MCF 10A (cell line): ENCODE measurements at regions not wholly inside any gene's neighbourhood (a gene's known extent, or its start where the extent isn't known, plus 50 kb on each side); places are given as distances from the start of the nearest gene placed in this dataset.

ENCODE experiments used
- BruUV-seq: library from RNA; stranded (reverse); fragments of 400-500 nt; replicated peaks from 2 replicates; lab custom pipeline; 2021; lab: Mats Ljungman, UMichigan
- CTCF ChIA-PET: fragments of 300-600 bp; sonication (Branson Sonifier 250); formaldehyde crosslinking; extraction: SDS; loops from one replicate; lab custom pipeline; 2021; ENCODE audit warnings: antibody characterized with exemption, inconsistent platforms; lab: Yijun Ruan, JAX
- POLR2A ChIA-PET: fragments of 300-600, 350-650 bp; sonication (Branson Sonifier 250); formaldehyde crosslinking; extraction: SDS; loops from one replicate; lab custom pipeline; 2020; ENCODE audit warnings: antibody characterized with exemption, inconsistent platforms; lab: Yijun Ruan, JAX
- DNase-seq: peaks from one replicate; pipeline ENCODE4 v3.0.0-alpha.2; 2018; ENCODE audit not compliant: unreplicated experiment
- H3K27ac Mint-ChIP-seq: one replicate; pipeline ENCODE4 v1.8.0; 2022; ENCODE audit warnings: mild to moderate bottlenecking, low read depth, mixed read lengths; ENCODE audit not compliant: unreplicated experiment
- H3K27me3 Mint-ChIP-seq: one replicate; pipeline ENCODE4 v1.8.0; 2022; ENCODE audit warnings: mixed read lengths; ENCODE audit not compliant: insufficient read depth, unreplicated experiment
- H3K36me3 Mint-ChIP-seq: one replicate; pipeline ENCODE4 v1.8.0; 2022; ENCODE audit warnings: mild to moderate bottlenecking, moderate library complexity, mixed read lengths; ENCODE audit not compliant: insufficient read depth, unreplicated experiment
- H3K4me1 Mint-ChIP-seq: one replicate; pipeline ENCODE4 v1.8.0; 2022; ENCODE audit warnings: mixed read lengths; ENCODE audit not compliant: insufficient read depth, unreplicated experiment
- H3K4me3 Mint-ChIP-seq: one replicate; pipeline ENCODE4 v1.8.0; 2022; ENCODE audit warnings: mild to moderate bottlenecking, moderate library complexity, mixed read lengths; ENCODE audit not compliant: unreplicated experiment
- H3K9me3 Mint-ChIP-seq: one replicate; pipeline ENCODE4 v1.8.0; 2022; ENCODE audit warnings: mixed read lengths; ENCODE audit not compliant: unreplicated experiment
- CTCF ChIP-seq: fragments of 200-600 bp; IDR thresholded peaks from one replicate; pipeline ENCODE4 v1.8.0; 2022; ENCODE audit warnings: antibody characterized with exemption, mild to moderate bottlenecking; ENCODE audit not compliant: unreplicated experiment
- intact Hi-C: fragments of 100-400 bp; cut with micrococcal nuclease; formaldehyde crosslinking; loops from 2 replicates; pipeline ENCODE4 v1.14.1; 2022

GRCh38 chr12:13299457-13299856, 102.9 kb downstream of the EMP1 start:
- peaks cover 6% of the 10 kb centered on the region for H3K36me3 Mint-ChIP-seq
- TF ChIP-seq CTCF: no peak
- no peaks in the 10 kb centered on the region for H3K4me1 Mint-ChIP-seq
- BruUV-seq: no TSS peak
- DNase-seq: no peak
- no peak overlapping the region for H3K27ac Mint-ChIP-seq
- ChIA-PET POLR2A (no interaction called here), CTCF (interaction anchor here (0.6 to 1.3 kb wide), 5 partner anchors 21 to 236 kb away, joined by 3 to 5 read pairs (median 3); no protein-coding TSS in a partner anchor)
- H3K9me3 Mint-ChIP-seq: no peaks in the 10 kb centered on the region
- peaks cover 65% of the 10 kb centered on the region for H3K27me3 Mint-ChIP-seq
- intact Hi-C loops: no loop called here
- no peak overlapping the region for H3K4me3 Mint-ChIP-seq

GRCh38 chr12:13293096-13293495, 96.6 kb downstream of the EMP1 start:
- no peaks in the 10 kb centered on the region for H3K9me3 Mint-ChIP-seq
- no peak for DNase-seq
- H3K4me3 Mint-ChIP-seq: no peak overlapping the region
- ChIA-PET CTCF (interaction anchor here (1.1 kb wide), 1 partner anchor 15 kb away, joined by 3 read pairs; no protein-coding TSS in a partner anchor), POLR2A (no interaction called here)
- no peaks in the 10 kb centered on the region for H3K4me1 Mint-ChIP-seq
- intact Hi-C loops: no loop called here
- H3K27ac Mint-ChIP-seq: no peak overlapping the region
- BruUV-seq: no TSS peak
- peaks cover 17% of the 10 kb centered on the region for H3K27me3 Mint-ChIP-seq
- H3K36me3 Mint-ChIP-seq: peaks cover 6% of the 10 kb centered on the region
- TF ChIP-seq CTCF: no peak

- CTCF ChIA-PET: interaction anchor here (0.6 to 1.1 kb wide), 5 partner anchors 11 to 540 kb away, joined by 3 to 4 read pairs (median 3); no protein-coding TSS in a partner anchor
- POLR2A ChIA-PET: no interaction called here
- intact Hi-C loops: no loop called here
- Mint-ChIP-seq H3K27me3 (no peaks in the 10 kb centered on the region), H3K36me3 (no peaks in the 10 kb centered on the region), H3K4me3 (no peak overlapping the region), H3K27ac (no peak overlapping the region), H3K9me3 (no peaks in the 10 kb centered on the region), H3K4me1 (no peaks in the 10 kb centered on the region)
- TF ChIP-seq CTCF: no peak
- no peak for DNase-seq
- no TSS peak for BruUV-seq
Measured at GRCh38 chr12:13289653-13290289, 93.2 kb downstream of the EMP1 start.

GRCh38 chr12:13288937-13289652, 92.6 kb downstream of the EMP1 start:
- DNase-seq: no peak
- POLR2A ChIA-PET: no interaction called here
- Mint-ChIP-seq H3K27ac (no peak overlapping the region), H3K9me3 (no peaks in the 10 kb centered on the region), H3K36me3 (no peaks in the 10 kb centered on the region), H3K4me3 (no peak overlapping the region), H3K27me3 (no peaks in the 10 kb centered on the region), H3K4me1 (no peaks in the 10 kb centered on the region)
- BruUV-seq: no TSS peak
- intact Hi-C loops: no loop called here
- TF ChIP-seq CTCF: no peak
- CTCF ChIA-PET: interaction anchor here (0.6 to 1.1 kb wide), 4 partner anchors 10 to 391 kb away, joined by 3 to 4 read pairs (median 4); no protein-coding TSS in a partner anchor
